Dermis microvascular lymphatic vessel endothelial cell (primary cell): ENCODE measurements at regions not wholly inside any gene's neighbourhood (a gene's known extent, or its start where the extent isn't known, plus 50 kb on each side); places are given as distances from the start of the nearest gene placed in this dataset.
"Not testable (repeated sequence)": the region's sequence is repeated elsewhere in the genome, so short reads cannot be mapped to it uniquely, and the experiment has no call there.

Experiments
- DNase-seq, 2 donors: peaks; one replicate each; pipeline versions ENCODE4 v3.0.0 to v3.0.0-alpha.2; 2010; ENCODE audit warnings: low read depth in 2 of 2

GRCh38 chr12:25615119-25615518, 62.0 kb upstream of the LMNTD1 start:
- peak; percentile 28 to 54 for DNase-seq

- no peak for DNase-seq
Observed at GRCh38 chr12:25616286-25616685, 63.2 kb upstream of the LMNTD1 start.

GRCh38 chr12:25617991-25618390, 64.9 kb upstream of the LMNTD1 start:
- no peak for DNase-seq

GRCh38 chr12:25623816-25624215, 70.7 kb upstream of the LMNTD1 start:
- DNase-seq, result no peak

GRCh38 chr12:25625146-25625545, 72.1 kb upstream of the LMNTD1 start:
- no peak for DNase-seq

- DNase-seq, result no peak
Observed at GRCh38 chr12:25629341-25629740, 76.3 kb upstream of the LMNTD1 start.

- DNase-seq, result not testable (repeated sequence)
Observed at GRCh38 chr12:25630735-25631515, 77.8 kb upstream of the LMNTD1 start.

- DNase-seq, result not testable (repeated sequence)
Observed at GRCh38 chr12:25633149-25633548, 80.1 kb upstream of the LMNTD1 start.

- no peak for DNase-seq
Observed at GRCh38 chr12:25637752-25638151, 84.7 kb upstream of the LMNTD1 start.

GRCh38 chr12:25639406-25639805, 86.3 kb upstream of the LMNTD1 start:
- DNase-seq, result no peak

GRCh38 chr12:25644979-25645378, 91.9 kb upstream of the LMNTD1 start:
- DNase-seq, result no peak

- DNase-seq, result no peak
Observed at GRCh38 chr12:25645427-25645826, 92.3 kb upstream of the LMNTD1 start.

GRCh38 chr12:25651931-25652330, 98.8 kb upstream of the LMNTD1 start:
- no peak for DNase-seq

- DNase-seq, result no peak
Observed at GRCh38 chr12:25652371-25652770, 99.3 kb upstream of the LMNTD1 start.

- DNase-seq, result peak; percentile 85 to 92
Observed at GRCh38 chr12:25653487-25654175, 100.5 kb upstream of the LMNTD1 start.

- peak in 1 of 2 donors; percentile 13 for DNase-seq
Observed at GRCh38 chr12:25655702-25656101, 102.6 kb upstream of the LMNTD1 start.

- no peak for DNase-seq
Observed at GRCh38 chr12:25659621-25660020, 106.5 kb upstream of the LMNTD1 start.

- no peak for DNase-seq
Observed at GRCh38 chr12:25670076-25671055, 117.3 kb upstream of the LMNTD1 start.

- DNase-seq, result no peak
Observed at GRCh38 chr12:25675808-25676207, 122.7 kb upstream of the LMNTD1 start.

GRCh38 chr12:25677232-25677937, 124.3 kb upstream of the LMNTD1 start:
- peak in 1 of 2 donors; percentile 26 for DNase-seq

- no peak for DNase-seq
Observed at GRCh38 chr12:25681580-25681979, 128.5 kb upstream of the LMNTD1 start.
